WTC11 (cell line): ENCODE measurements at regions not wholly inside any gene's neighbourhood (a gene's known extent, or its start where the extent isn't known, plus 50 kb on each side); places are given as distances from the start of the nearest gene placed in this dataset.
"Not testable (repeated sequence)": the region's sequence is repeated elsewhere in the genome, so short reads cannot be mapped to it uniquely, and the experiment has no call there.

ENCODE experiments used
- ATAC-seq: fragments of 200-7000 bp; cut with Tn5 transposase; 2 replicates; pipeline ENCODE4 v1.10.0; 2021; ENCODE audit warnings: mild to moderate bottlenecking, moderate library complexity
- CTCF ChIA-PET: fragments of 300-600 bp; sonication (Branson Sonifier 250); formaldehyde crosslinking; loops from one replicate; lab custom pipeline; 2021; ENCODE audit warnings: antibody characterized with exemption; lab: Charles Lee
- POLR2A ChIA-PET: fragments of 350-600 bp; sonication (Branson Sonifier 250); formaldehyde crosslinking; loops from one replicate; lab custom pipeline; 2021; ENCODE audit warnings: antibody characterized with exemption; lab: Charles Lee
- DNase-seq: peaks from one replicate; pipeline ENCODE4 v3.0.0; 2021; ENCODE audit warnings: low spot score
- H3K27ac Mint-ChIP-seq: 2 replicates; pipeline ENCODE4 v1.8.0; 2021; ENCODE audit warnings: mixed read lengths
- H3K27me3 Mint-ChIP-seq: 2 replicates; pipeline ENCODE4 v1.8.0; 2021; ENCODE audit warnings: low read depth, mild to moderate bottlenecking, moderate library complexity, mixed read lengths
- H3K36me3 Mint-ChIP-seq: 2 replicates; pipeline ENCODE4 v1.8.0; 2021; ENCODE audit warnings: mixed read lengths
- H3K4me1 Mint-ChIP-seq: 2 replicates; pipeline ENCODE4 v1.8.0; 2022; ENCODE audit warnings: mixed read lengths
- H3K4me3 Mint-ChIP-seq: 2 replicates; pipeline ENCODE4 v1.8.0; 2021; ENCODE audit warnings: mild to moderate bottlenecking, moderate library complexity, mixed read lengths
- H3K9me3 Mint-ChIP-seq: 2 replicates; pipeline ENCODE4 v1.8.0; 2021; ENCODE audit warnings: mixed read lengths
- AFF4 ChIP-seq: sonication (generic); formaldehyde crosslinking; IDR thresholded peaks from 2 replicates; pipeline ENCODE4 v1.8.1; 2023; ENCODE audit warnings: mild to moderate bottlenecking, missing genetic modification reagents, borderline replicate concordance
- ARID4B ChIP-seq: sonication (generic); formaldehyde crosslinking; IDR thresholded peaks from 2 replicates; pipeline ENCODE4 v1.8.0; 2023; ENCODE audit warnings: missing genetic modification reagents, mild to moderate bottlenecking, borderline replicate concordance
- ATF1 ChIP-seq: sonication (generic); formaldehyde crosslinking; IDR thresholded peaks from 2 replicates; pipeline ENCODE4 v1.8.1; 2023; ENCODE audit warnings: mild to moderate bottlenecking, moderate library complexity, missing genetic modification reagents
- CTCF ChIP-seq: fragments of 200-600 bp; IDR thresholded peaks from 2 replicates; pipeline ENCODE4 v1.8.0; 2022; ENCODE audit warnings: antibody characterized with exemption
- E2F1 ChIP-seq: sonication (generic); formaldehyde crosslinking; IDR thresholded peaks from 2 replicates; pipeline ENCODE4 v1.8.0; 2022; ENCODE audit warnings: mild to moderate bottlenecking, missing genetic modification reagents
- E2F4 ChIP-seq: sonication (generic); formaldehyde crosslinking; IDR thresholded peaks from 2 replicates; pipeline ENCODE4 v1.8.1; 2022; ENCODE audit warnings: low read depth, mild to moderate bottlenecking, moderate library complexity, missing genetic modification reagents, borderline replicate concordance
- E2F5 ChIP-seq: sonication (generic); formaldehyde crosslinking; IDR thresholded peaks from 2 replicates; pipeline ENCODE4 v1.8.1; 2022; ENCODE audit warnings: mild to moderate bottlenecking, moderate library complexity, missing genetic modification reagents
- FOXP1 ChIP-seq: sonication (generic); formaldehyde crosslinking; IDR thresholded peaks from 2 replicates; pipeline ENCODE4 v1.8.0; 2022; ENCODE audit warnings: missing genetic modification reagents, mild to moderate bottlenecking, moderate library complexity, borderline replicate concordance
- GABPB1 ChIP-seq: sonication (generic); formaldehyde crosslinking; IDR thresholded peaks from 2 replicates; pipeline ENCODE4 v1.8.1; 2023; ENCODE audit warnings: mild to moderate bottlenecking, missing genetic modification reagents
- IRF2 ChIP-seq: sonication (generic); formaldehyde crosslinking; IDR thresholded peaks from 2 replicates; pipeline ENCODE4 v1.8.0; 2022; ENCODE audit warnings: low read depth, missing genetic modification reagents, borderline replicate concordance
- JUN ChIP-seq: sonication (generic); formaldehyde crosslinking; IDR thresholded peaks from 2 replicates; pipeline ENCODE4 v1.8.0; 2023; ENCODE audit warnings: mild to moderate bottlenecking, missing genetic modification reagents
- NR1H2 ChIP-seq: sonication (generic); formaldehyde crosslinking; IDR thresholded peaks from 2 replicates; pipeline ENCODE4 v1.9.0; 2021; ENCODE audit warnings: mild to moderate bottlenecking, moderate library complexity, missing genetic modification reagents
- PREB ChIP-seq: sonication (generic); formaldehyde crosslinking; IDR thresholded peaks from 2 replicates; pipeline ENCODE4 v1.8.1; 2022; ENCODE audit warnings: mild to moderate bottlenecking, missing genetic modification reagents, moderate library complexity, borderline replicate concordance
- PRRX2 ChIP-seq: fragments of 250-450 bp; sonication (Bioruptor Pico); IDR thresholded peaks from 2 replicates; pipeline ENCODE4 v1.8.0; 2021; ENCODE audit warnings: mild to moderate bottlenecking
- SMAD4 ChIP-seq: sonication (generic); formaldehyde crosslinking; IDR thresholded peaks from 2 replicates; pipeline ENCODE4 v1.8.0; 2022; ENCODE audit warnings: mild to moderate bottlenecking, missing genetic modification reagents
- STAT6 ChIP-seq: sonication (generic); formaldehyde crosslinking; conservative IDR thresholded peaks from 2 replicates; pipeline ENCODE4 v1.8.1; 2023; ENCODE audit warnings: mild to moderate bottlenecking, low read depth, missing genetic modification reagents, moderate library complexity
- TP53 ChIP-seq: sonication (generic); formaldehyde crosslinking; IDR thresholded peaks from 2 replicates; pipeline ENCODE4 v1.8.1; 2023; ENCODE audit warnings: mild to moderate bottlenecking, missing genetic modification reagents
- ZNF121 ChIP-seq: sonication (generic); formaldehyde crosslinking; IDR thresholded peaks from 2 replicates; pipeline ENCODE4 v1.8.0; 2023; ENCODE audit warnings: missing genetic modification reagents
- ZNF263 ChIP-seq: sonication (generic); formaldehyde crosslinking; IDR thresholded peaks from 2 replicates; pipeline ENCODE4 v1.8.1; 2022; ENCODE audit warnings: low read depth, mild to moderate bottlenecking, moderate library complexity, missing genetic modification reagents

- H3K27me3 Mint-ChIP-seq, result peaks cover 4% of the 10 kb centered on the region
- peaks cover 22% of the 10 kb centered on the region for H3K9me3 Mint-ChIP-seq
- DNase-seq, result no peak
- no peak for ATAC-seq
- CTCF ChIA-PET, result no interaction called here
- TF ChIP-seq PRRX2, result no peak
- no peak for TF ChIP-seq CTCF
- TF ChIP-seq E2F5 (CRISPR knock-in tag), result no peak
- no peak for TF ChIP-seq IRF2 (CRISPR knock-in tag)
- no peak for TF ChIP-seq E2F4 (CRISPR knock-in tag)
- TF ChIP-seq ARID4B (CRISPR knock-in tag), result no peak
- no peak for TF ChIP-seq E2F1 (CRISPR knock-in tag)
- TF ChIP-seq SMAD4 (CRISPR knock-in tag), result no peak
- TF ChIP-seq TP53, result no peak
- TF ChIP-seq ATF1 (CRISPR knock-in tag), result no peak
- no peak for TF ChIP-seq NR1H2 (CRISPR knock-in tag)
- no peak for TF ChIP-seq JUN (CRISPR knock-in tag)
- no peak for TF ChIP-seq PREB
- no peak for TF ChIP-seq AFF4
- no peak for TF ChIP-seq STAT6
- no peak for TF ChIP-seq ZNF121
- no peak for TF ChIP-seq GABPB1
- TF ChIP-seq ZNF263 (CRISPR knock-in tag), result no peak
- TF ChIP-seq FOXP1 (CRISPR knock-in tag), result no peak
- TF ChIP-seq, all 79 proteins: peak for 0
- peaks cover 11% of the 10 kb centered on the region for H3K36me3 Mint-ChIP-seq
- H3K27ac Mint-ChIP-seq, result no peak overlapping the region
- H3K4me1 Mint-ChIP-seq, result peaks cover 14% of the 10 kb centered on the region
- H3K4me3 Mint-ChIP-seq, result no peak overlapping the region
- POLR2A ChIA-PET, result no interaction called here
These were observed 301.3 kb downstream of the TFAP2B start for GRCh38 chr6:51120016-51120415.

- Mint-ChIP-seq H3K9me3 (peaks cover 22% of the 10 kb centered on the region), H3K36me3 (peaks cover 11% of the 10 kb centered on the region), H3K4me1 (peaks cover 14% of the 10 kb centered on the region)
- DNase-seq, result peak; percentile 11
- POLR2A ChIA-PET, H3K4me3 Mint-ChIP-seq, H3K27ac Mint-ChIP-seq, CTCF ChIA-PET, ATAC-seq, H3K27me3 Mint-ChIP-seq: not testable (repeated sequence)
These were observed 302.8 kb downstream of the TFAP2B start for GRCh38 chr6:51121380-51121976.
